SK-N-SH (cell line): ENCODE measurements at regions not wholly inside any gene's neighbourhood (a gene's known extent, or its start where the extent isn't known, plus 50 kb on each side); places are given as distances from the start of the nearest gene placed in this dataset.

Experiments
- CTCF ChIA-PET: fragments of 300-600, 350-600 bp; formaldehyde crosslinking; extraction: SDS; loops from one replicate; lab custom pipeline; 2021; lab: Yijun Ruan, JAX
- POLR2A ChIA-PET: fragments of 350-600 bp; sonication (Branson Sonifier 250); formaldehyde crosslinking; extraction: SDS; loops from one replicate; lab custom pipeline; 2020; ENCODE audit warnings: antibody characterized with exemption, inconsistent platforms; lab: Yijun Ruan, JAX
- DNase-seq: peaks from one replicate; pipeline ENCODE4 v3.0.0; 2012
- H2AFZ ChIP-seq: fragments of 200-600 bp; sonication (generic); 2 replicates; pipeline ENCODE4 v1.8.1; 2016; ENCODE audit warnings: antibody characterized with exemption, mild to moderate bottlenecking, low read depth
- H3F3A ChIP-seq: fragments of 200-600 bp; sonication (generic); replicated peaks from 2 replicates; pipeline ENCODE3; 2016; ENCODE audit warnings: antibody characterized with exemption, mild to moderate bottlenecking; ENCODE audit not compliant: insufficient read depth
- H3K27ac ChIP-seq, 2 experiments: fragments of 200-500 bp in 1 of 2; fragments of 200-600 bp in 1 of 2; sonication (Bioruptor generic) in 1 of 2; sonication (generic), shearing (Covaris generic) in 1 of 2; 2 replicates each; pipeline versions ENCODE4 v1.5.1 to v1.6.1; 2014 to 2016; ENCODE audit warnings: low read depth in 2 of 2, inconsistent platforms in 1 of 2, low read length in 1 of 2, mild to moderate bottlenecking in 1 of 2, mixed read lengths in 1 of 2
- H3K27me3 ChIP-seq: fragments of 200-600 bp; sonication (generic), shearing (Covaris generic); 2 replicates; pipeline ENCODE4 v1.6.1; 2016; ENCODE audit warnings: mixed run types; ENCODE audit not compliant: insufficient read depth
- H3K36me3 ChIP-seq, 2 experiments: fragments of 200-500 bp in 1 of 2; fragments of 200-600 bp in 1 of 2; sonication (Bioruptor generic) in 1 of 2; sonication (generic) in 1 of 2; replicated peaks in 1 of 2; 2 replicates each; pipeline versions ENCODE3 to v1.5.1; 2014 to 2016; ENCODE audit warnings: low read length in 1 of 2, mild to moderate bottlenecking in 1 of 2; ENCODE audit not compliant: insufficient read depth in 2 of 2, control insufficient read depth in 1 of 2
- H3K4me1 ChIP-seq, 2 experiments: fragments of 200-500 bp in 1 of 2; fragments of 200-600 bp in 1 of 2; sonication (Bioruptor generic) in 1 of 2; sonication (generic), shearing (Covaris generic) in 1 of 2; 2 replicates each; pipeline versions ENCODE4 v1.5.1 to v1.6.1; 2014 to 2016; ENCODE audit warnings: low read depth in 1 of 2, low read length in 1 of 2, mixed run types in 1 of 2; ENCODE audit not compliant: insufficient read depth in 2 of 2, control insufficient read depth in 1 of 2
- H3K4me2 ChIP-seq: fragments of 200-600 bp; sonication (generic), shearing (Covaris generic); 2 replicates; pipeline ENCODE4 v1.6.1; 2017; ENCODE audit warnings: mixed run types
- H3K4me3 ChIP-seq, 2 experiments: fragments of 200-500 bp in 1 of 2; fragments of 200-600 bp in 1 of 2; sonication (Bioruptor generic) in 1 of 2; sonication (generic), shearing (Covaris generic) in 1 of 2; 2 replicates each; pipeline versions ENCODE4 v1.5.1 to v1.8.1; 2014 to 2016; ENCODE audit warnings: low read depth in 2 of 2, inconsistent platforms in 1 of 2, low read length in 1 of 2, mild to moderate bottlenecking in 1 of 2, mixed read lengths in 1 of 2, moderate library complexity in 1 of 2
- H3K79me2 ChIP-seq: fragments of 200-600 bp; sonication (generic); 2 replicates; pipeline ENCODE4 v1.8.1; 2017; ENCODE audit warnings: mild to moderate bottlenecking; ENCODE audit not compliant: insufficient read depth
- H3K9ac ChIP-seq: fragments of 200-600 bp; sonication (generic); 2 replicates; pipeline ENCODE4 v1.6.1; 2017; ENCODE audit warnings: mixed run types
- H3K9me2 ChIP-seq: fragments of 200-600 bp; sonication (generic); 2 replicates; pipeline ENCODE4 v1.6.1; 2017; ENCODE audit warnings: mixed run types
- H3K9me3 ChIP-seq: fragments of 200-600 bp; sonication (generic); 2 replicates; pipeline ENCODE4 v1.6.1; 2017; ENCODE audit warnings: mixed run types, mild to moderate bottlenecking, moderate library complexity
- H4K20me1 ChIP-seq: fragments of 200-600 bp; sonication (generic); 2 replicates; pipeline ENCODE4 v1.6.1; 2017; ENCODE audit warnings: mild to moderate bottlenecking, mixed run types; ENCODE audit not compliant: insufficient read depth
- CHD2 ChIP-seq: fragments of 150-350 bp; IDR thresholded peaks from 2 replicates; pipeline ENCODE4 v1.6.1; 2018; ENCODE audit warnings: low read length; ENCODE audit not compliant: partially characterized antibody
- ELF1 ChIP-seq: IDR thresholded peaks from 2 replicates; pipeline ENCODE4 v1.4.0; 2012
- FOSL2 ChIP-seq: IDR thresholded peaks from 2 replicates; pipeline ENCODE4 v1.4.0; 2012; ENCODE audit warnings: low read depth, mild to moderate bottlenecking, moderate library complexity, borderline replicate concordance
- FOXM1 ChIP-seq: IDR thresholded peaks from 2 replicates; pipeline ENCODE4 v1.4.0; 2012; ENCODE audit warnings: low read depth, mild to moderate bottlenecking
- JUND ChIP-seq: IDR thresholded peaks from 2 replicates; pipeline ENCODE4 v1.4.0; 2012
- RCOR1 ChIP-seq: fragments of 150-350 bp; IDR thresholded peaks from 2 replicates; pipeline ENCODE4 v1.6.1; 2017; ENCODE audit warnings: antibody characterized with exemption, low read length
- RFX5 ChIP-seq: IDR thresholded peaks from 2 replicates; pipeline ENCODE4 v1.6.1; 2012; ENCODE audit warnings: mild to moderate bottlenecking, improper control_type of control experiment, low read length
- SMC3 ChIP-seq: IDR thresholded peaks from 2 replicates; pipeline ENCODE4 v1.6.1; 2012; ENCODE audit warnings: low read depth, low read length, improper control_type of control experiment
- TEAD4 ChIP-seq: IDR thresholded peaks from 2 replicates; pipeline ENCODE4 v1.4.0; 2012; ENCODE audit warnings: mild to moderate bottlenecking, borderline replicate concordance; ENCODE audit not compliant: insufficient read depth
- WGBS: methylation state at CpG from one replicate; pipeline ENCODE4 v1.1.6; 2017; ENCODE audit warnings: low lambda C conversion rate; 5-methylcytosine and 5-hydroxymethylcytosine counted together
- TF ChIP-seq, protein P1 (sequence below): fragments of 200-600 bp; sonication (generic); IDR thresholded peaks from 2 replicates; pipeline ENCODE4 v1.6.1; 2017; ENCODE audit warnings: antibody characterized with exemption, mild to moderate bottlenecking, moderate library complexity
- TF ChIP-seq, protein P2 (sequence below): IDR thresholded peaks from 2 replicates; pipeline ENCODE4 v1.6.1; 2012; ENCODE audit warnings: mild to moderate bottlenecking, low read depth, low read length, moderate library complexity
- TF ChIP-seq, protein P3 (sequence below): fragments of 150-350 bp; IDR thresholded peaks from 2 replicates; pipeline ENCODE4 v1.6.1; 2017; ENCODE audit warnings: antibody characterized with exemption, low read length, low read depth, borderline replicate concordance
- TF ChIP-seq, protein P4 (sequence below): fragments of 150-350 bp; IDR thresholded peaks from 2 replicates; pipeline ENCODE4 v1.6.1; 2016; ENCODE audit warnings: mild to moderate bottlenecking, low read depth, low read length
- TF ChIP-seq, protein P5 (sequence below): IDR thresholded peaks from 2 replicates; pipeline ENCODE4 v1.4.0; 2012; ENCODE audit warnings: low read depth
- TF ChIP-seq, protein P6 (sequence below): IDR thresholded peaks from 2 replicates; pipeline ENCODE4; 2012

DNA sequence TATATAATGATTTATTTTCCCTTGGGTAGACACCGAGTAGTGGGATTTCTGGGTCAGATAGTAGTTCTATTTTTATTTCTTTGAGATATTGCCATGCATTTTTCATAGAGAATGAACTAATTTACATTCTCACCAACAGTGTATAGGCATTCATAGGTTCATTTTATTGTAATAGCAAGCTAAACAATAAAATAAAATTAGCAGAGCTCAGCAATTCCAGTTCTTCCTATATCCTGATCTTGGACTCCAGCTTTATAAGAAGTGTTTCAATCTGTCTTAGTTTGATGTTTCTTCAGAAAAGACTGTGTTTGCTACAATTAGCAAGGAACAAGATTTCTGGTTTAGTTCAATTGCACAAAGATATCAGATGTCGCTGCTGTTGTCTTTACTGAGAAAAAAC is 1024.4 kb upstream of the LRRTM1 start:
- Histone ChIP-seq H3K9me3 (0 out of 2 replicates have a peak, but pooled peaks cover 4% of the 10 kb centered on the region), H3K4me1 (no peaks in the 10 kb centered on the region), H3K9me2 (no peaks in the 10 kb centered on the region; the same call in 1 of the 2 replicates), H2AFZ (no peak overlapping the region), H4K20me1 (no peaks in the 10 kb centered on the region), H3K4me2 (no peak overlapping the region), H3K27me3 (no peaks in the 10 kb centered on the region), H3K27ac (no peak overlapping the region), H3K79me2 (no peaks in the 10 kb centered on the region), H3K4me3 (no peak overlapping the region), H3K36me3 (no peaks in the 10 kb centered on the region), H3F3A (no peaks in the 10 kb centered on the region), H3K9ac (no peak overlapping the region)
- DNase-seq, result no peak
- CTCF ChIA-PET, result no interaction called here
- POLR2A ChIA-PET, result no interaction called here
- TF ChIP-seq FOSL2 (no peak), TEAD4 (no peak), RCOR1 (no peak), RFX5 (no peak), SMC3 (no peak), ELF1 (no peak), FOXM1 (no peak), CHD2 (no peak), JUND (no peak)
- TF ChIP-seq, protein P1, sequence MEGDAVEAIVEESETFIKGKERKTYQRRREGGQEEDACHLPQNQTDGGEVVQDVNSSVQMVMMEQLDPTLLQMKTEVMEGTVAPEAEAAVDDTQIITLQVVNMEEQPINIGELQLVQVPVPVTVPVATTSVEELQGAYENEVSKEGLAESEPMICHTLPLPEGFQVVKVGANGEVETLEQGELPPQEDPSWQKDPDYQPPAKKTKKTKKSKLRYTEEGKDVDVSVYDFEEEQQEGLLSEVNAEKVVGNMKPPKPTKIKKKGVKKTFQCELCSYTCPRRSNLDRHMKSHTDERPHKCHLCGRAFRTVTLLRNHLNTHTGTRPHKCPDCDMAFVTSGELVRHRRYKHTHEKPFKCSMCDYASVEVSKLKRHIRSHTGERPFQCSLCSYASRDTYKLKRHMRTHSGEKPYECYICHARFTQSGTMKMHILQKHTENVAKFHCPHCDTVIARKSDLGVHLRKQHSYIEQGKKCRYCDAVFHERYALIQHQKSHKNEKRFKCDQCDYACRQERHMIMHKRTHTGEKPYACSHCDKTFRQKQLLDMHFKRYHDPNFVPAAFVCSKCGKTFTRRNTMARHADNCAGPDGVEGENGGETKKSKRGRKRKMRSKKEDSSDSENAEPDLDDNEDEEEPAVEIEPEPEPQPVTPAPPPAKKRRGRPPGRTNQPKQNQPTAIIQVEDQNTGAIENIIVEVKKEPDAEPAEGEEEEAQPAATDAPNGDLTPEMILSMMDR, result no peak
- TF ChIP-seq, protein P2, sequence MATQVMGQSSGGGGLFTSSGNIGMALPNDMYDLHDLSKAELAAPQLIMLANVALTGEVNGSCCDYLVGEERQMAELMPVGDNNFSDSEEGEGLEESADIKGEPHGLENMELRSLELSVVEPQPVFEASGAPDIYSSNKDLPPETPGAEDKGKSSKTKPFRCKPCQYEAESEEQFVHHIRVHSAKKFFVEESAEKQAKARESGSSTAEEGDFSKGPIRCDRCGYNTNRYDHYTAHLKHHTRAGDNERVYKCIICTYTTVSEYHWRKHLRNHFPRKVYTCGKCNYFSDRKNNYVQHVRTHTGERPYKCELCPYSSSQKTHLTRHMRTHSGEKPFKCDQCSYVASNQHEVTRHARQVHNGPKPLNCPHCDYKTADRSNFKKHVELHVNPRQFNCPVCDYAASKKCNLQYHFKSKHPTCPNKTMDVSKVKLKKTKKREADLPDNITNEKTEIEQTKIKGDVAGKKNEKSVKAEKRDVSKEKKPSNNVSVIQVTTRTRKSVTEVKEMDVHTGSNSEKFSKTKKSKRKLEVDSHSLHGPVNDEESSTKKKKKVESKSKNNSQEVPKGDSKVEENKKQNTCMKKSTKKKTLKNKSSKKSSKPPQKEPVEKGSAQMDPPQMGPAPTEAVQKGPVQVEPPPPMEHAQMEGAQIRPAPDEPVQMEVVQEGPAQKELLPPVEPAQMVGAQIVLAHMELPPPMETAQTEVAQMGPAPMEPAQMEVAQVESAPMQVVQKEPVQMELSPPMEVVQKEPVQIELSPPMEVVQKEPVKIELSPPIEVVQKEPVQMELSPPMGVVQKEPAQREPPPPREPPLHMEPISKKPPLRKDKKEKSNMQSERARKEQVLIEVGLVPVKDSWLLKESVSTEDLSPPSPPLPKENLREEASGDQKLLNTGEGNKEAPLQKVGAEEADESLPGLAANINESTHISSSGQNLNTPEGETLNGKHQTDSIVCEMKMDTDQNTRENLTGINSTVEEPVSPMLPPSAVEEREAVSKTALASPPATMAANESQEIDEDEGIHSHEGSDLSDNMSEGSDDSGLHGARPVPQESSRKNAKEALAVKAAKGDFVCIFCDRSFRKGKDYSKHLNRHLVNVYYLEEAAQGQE, result no peak
- TF ChIP-seq, protein P3, sequence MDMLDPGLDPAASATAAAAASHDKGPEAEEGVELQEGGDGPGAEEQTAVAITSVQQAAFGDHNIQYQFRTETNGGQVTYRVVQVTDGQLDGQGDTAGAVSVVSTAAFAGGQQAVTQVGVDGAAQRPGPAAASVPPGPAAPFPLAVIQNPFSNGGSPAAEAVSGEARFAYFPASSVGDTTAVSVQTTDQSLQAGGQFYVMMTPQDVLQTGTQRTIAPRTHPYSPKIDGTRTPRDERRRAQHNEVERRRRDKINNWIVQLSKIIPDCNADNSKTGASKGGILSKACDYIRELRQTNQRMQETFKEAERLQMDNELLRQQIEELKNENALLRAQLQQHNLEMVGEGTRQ, result no peak
- TF ChIP-seq, protein P4, sequence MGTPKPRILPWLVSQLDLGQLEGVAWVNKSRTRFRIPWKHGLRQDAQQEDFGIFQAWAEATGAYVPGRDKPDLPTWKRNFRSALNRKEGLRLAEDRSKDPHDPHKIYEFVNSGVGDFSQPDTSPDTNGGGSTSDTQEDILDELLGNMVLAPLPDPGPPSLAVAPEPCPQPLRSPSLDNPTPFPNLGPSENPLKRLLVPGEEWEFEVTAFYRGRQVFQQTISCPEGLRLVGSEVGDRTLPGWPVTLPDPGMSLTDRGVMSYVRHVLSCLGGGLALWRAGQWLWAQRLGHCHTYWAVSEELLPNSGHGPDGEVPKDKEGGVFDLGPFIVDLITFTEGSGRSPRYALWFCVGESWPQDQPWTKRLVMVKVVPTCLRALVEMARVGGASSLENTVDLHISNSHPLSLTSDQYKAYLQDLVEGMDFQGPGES, result no peak
- TF ChIP-seq, protein P5, sequence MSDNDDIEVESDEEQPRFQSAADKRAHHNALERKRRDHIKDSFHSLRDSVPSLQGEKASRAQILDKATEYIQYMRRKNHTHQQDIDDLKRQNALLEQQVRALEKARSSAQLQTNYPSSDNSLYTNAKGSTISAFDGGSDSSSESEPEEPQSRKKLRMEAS, result no peak
- TF ChIP-seq, protein P6, sequence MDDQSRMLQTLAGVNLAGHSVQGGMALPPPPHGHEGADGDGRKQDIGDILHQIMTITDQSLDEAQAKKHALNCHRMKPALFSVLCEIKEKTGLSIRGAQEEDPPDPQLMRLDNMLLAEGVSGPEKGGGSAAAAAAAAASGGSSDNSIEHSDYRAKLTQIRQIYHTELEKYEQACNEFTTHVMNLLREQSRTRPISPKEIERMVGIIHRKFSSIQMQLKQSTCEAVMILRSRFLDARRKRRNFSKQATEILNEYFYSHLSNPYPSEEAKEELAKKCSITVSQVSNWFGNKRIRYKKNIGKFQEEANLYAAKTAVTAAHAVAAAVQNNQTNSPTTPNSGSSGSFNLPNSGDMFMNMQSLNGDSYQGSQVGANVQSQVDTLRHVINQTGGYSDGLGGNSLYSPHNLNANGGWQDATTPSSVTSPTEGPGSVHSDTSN, result no peak
- WGBS, result 1% methylated on average over 2 of the region's 2 CpGs
